ENCODE measurements at regions not wholly inside any gene's neighbourhood (a gene's known extent, or its start where the extent isn't known, plus 50 kb on each side); places are given as distances from the start of the nearest gene placed in this dataset.

DNA sequence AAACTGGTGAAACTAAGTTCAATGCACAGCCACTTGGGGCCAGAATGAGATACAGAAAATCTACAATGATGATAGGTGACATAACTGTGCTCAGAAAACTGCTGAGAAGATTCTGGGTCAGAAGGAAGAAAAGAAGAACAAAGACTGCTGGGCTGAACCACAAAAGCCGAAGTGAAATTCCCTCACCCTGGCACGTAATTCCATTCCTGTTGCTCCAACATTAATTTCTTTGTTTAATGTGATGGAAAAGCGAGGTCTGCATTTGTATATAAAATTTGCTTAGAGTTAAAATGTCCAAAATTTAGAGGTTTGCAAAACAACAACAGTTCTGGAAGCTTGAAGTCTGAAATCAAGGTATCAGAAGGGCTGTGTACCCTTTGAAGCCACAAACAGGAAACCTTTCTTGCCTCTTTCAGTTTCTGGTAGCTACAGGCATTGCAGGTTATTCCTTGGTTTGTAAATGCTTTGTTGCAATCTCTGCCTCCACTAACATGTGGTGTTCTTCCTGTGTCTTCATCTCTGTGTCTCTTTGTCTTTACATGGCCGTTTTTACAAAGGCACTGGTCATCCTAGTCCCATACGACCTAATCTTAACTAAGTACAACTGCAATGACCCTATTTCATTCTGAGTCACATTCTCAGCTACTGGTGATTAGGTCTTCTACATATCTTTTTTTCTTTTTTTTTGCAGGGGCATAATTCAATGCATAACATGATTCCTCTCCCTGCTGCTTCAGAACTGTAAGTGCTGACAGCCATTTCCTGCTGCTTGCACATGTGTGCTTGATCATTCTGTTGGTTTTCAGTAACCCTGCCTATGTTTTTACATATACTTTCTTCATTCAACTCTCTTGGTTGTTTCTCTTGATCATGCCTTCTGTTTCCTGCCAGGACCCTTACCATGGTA lies 603.0 kb upstream of the CDH8 start:
- no peak overlapping the region for H3K9ac ChIP-seq (ENCODE audit: low read length)
- H3K36me3 ChIP-seq (ENCODE audit: insufficient read depth, low read length) = no peaks in the 10 kb centered on the region
- H3K4me2 ChIP-seq (ENCODE audit: low read length) = no peak overlapping the region
- H3K9me2 ChIP-seq (ENCODE audit: insufficient read depth, low read length) = no peaks in the 10 kb centered on the region
- H3K79me2 ChIP-seq (replicated peaks; ENCODE audit: insufficient read depth, low read length) = no peaks in the 10 kb centered on the region
- TF ChIP-seq RAD21 (conservative IDR thresholded peaks at IDR 0.05) (no peak), EZH2 (IDR thresholded peaks at IDR 0.05; ENCODE audit: borderline replicate concordance, insufficient read depth, low read length, poor library complexity, severe bottlenecking) (no peak), EP300 (conservative IDR thresholded peaks at IDR 0.05; ENCODE audit: poor library complexity, severe bottlenecking) (no peak), SMC3 (conservative IDR thresholded peaks at IDR 0.05; ENCODE audit: poor library complexity) (no peak), CTCF (IDR thresholded peaks at IDR 0.05; ENCODE audit: poor library complexity, severe bottlenecking) (no peak), MXI1 (conservative IDR thresholded peaks at IDR 0.05; ENCODE audit: poor library complexity, severe bottlenecking) (no peak), POLR2AphosphoS5 (IDR thresholded peaks at IDR 0.05) (no peak), TAF1 (IDR thresholded peaks at IDR 0.05; ENCODE audit: low read depth) (no peak)
- TF ChIP-seq, protein P1, sequence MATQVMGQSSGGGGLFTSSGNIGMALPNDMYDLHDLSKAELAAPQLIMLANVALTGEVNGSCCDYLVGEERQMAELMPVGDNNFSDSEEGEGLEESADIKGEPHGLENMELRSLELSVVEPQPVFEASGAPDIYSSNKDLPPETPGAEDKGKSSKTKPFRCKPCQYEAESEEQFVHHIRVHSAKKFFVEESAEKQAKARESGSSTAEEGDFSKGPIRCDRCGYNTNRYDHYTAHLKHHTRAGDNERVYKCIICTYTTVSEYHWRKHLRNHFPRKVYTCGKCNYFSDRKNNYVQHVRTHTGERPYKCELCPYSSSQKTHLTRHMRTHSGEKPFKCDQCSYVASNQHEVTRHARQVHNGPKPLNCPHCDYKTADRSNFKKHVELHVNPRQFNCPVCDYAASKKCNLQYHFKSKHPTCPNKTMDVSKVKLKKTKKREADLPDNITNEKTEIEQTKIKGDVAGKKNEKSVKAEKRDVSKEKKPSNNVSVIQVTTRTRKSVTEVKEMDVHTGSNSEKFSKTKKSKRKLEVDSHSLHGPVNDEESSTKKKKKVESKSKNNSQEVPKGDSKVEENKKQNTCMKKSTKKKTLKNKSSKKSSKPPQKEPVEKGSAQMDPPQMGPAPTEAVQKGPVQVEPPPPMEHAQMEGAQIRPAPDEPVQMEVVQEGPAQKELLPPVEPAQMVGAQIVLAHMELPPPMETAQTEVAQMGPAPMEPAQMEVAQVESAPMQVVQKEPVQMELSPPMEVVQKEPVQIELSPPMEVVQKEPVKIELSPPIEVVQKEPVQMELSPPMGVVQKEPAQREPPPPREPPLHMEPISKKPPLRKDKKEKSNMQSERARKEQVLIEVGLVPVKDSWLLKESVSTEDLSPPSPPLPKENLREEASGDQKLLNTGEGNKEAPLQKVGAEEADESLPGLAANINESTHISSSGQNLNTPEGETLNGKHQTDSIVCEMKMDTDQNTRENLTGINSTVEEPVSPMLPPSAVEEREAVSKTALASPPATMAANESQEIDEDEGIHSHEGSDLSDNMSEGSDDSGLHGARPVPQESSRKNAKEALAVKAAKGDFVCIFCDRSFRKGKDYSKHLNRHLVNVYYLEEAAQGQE (IDR thresholded peaks at IDR 0.05; ENCODE audit: borderline replicate concordance) = no peak
- H3K4me3 ChIP-seq (ENCODE audit: low read length) = no peak overlapping the region
- no peaks in the 10 kb centered on the region for H3K27me3 ChIP-seq (ENCODE audit: insufficient read depth, low read depth, low read length)
- no peak overlapping the region for H3K27ac ChIP-seq (ENCODE audit: low read length)
- no peaks in the 10 kb centered on the region for H4K20me1 ChIP-seq (ENCODE audit: insufficient read depth)
- no peak overlapping the region for H2AFZ ChIP-seq (ENCODE audit: low read depth, low read length)
- H3K9me3 ChIP-seq (ENCODE audit: low read length) = no peaks in the 10 kb centered on the region
- H3F3A ChIP-seq (ENCODE audit: insufficient read depth, low read length, poor library complexity, severe bottlenecking) = no peaks in the 10 kb centered on the region

- Histone ChIP-seq H3K9me3 (ENCODE audit: low read length) (no peaks in the 10 kb centered on the region), H3K9ac (ENCODE audit: low read length) (no peak overlapping the region), H3K4me3 (ENCODE audit: low read length) (no peak overlapping the region), H3K27ac (ENCODE audit: low read length) (no peak overlapping the region), H3F3A (ENCODE audit: insufficient read depth, low read length, poor library complexity, severe bottlenecking) (no peaks in the 10 kb centered on the region), H2AFZ (ENCODE audit: low read depth, low read length) (no peak overlapping the region), H3K4me2 (ENCODE audit: low read length) (no peak overlapping the region), H3K36me3 (ENCODE audit: insufficient read depth, low read length) (no peaks in the 10 kb centered on the region), H3K27me3 (ENCODE audit: insufficient read depth, low read depth, low read length) (no peaks in the 10 kb centered on the region), H3K79me2 (replicated peaks; ENCODE audit: insufficient read depth, low read length) (no peaks in the 10 kb centered on the region), H4K20me1 (ENCODE audit: insufficient read depth) (no peaks in the 10 kb centered on the region), H3K9me2 (ENCODE audit: insufficient read depth, low read length) (no peaks in the 10 kb centered on the region)
- TF ChIP-seq POLR2AphosphoS5 (IDR thresholded peaks at IDR 0.05) = no peak
- no peak for TF ChIP-seq CTCF (IDR thresholded peaks at IDR 0.05; ENCODE audit: poor library complexity, severe bottlenecking)
- TF ChIP-seq TAF1 (IDR thresholded peaks at IDR 0.05; ENCODE audit: low read depth) = no peak
- no peak for TF ChIP-seq EP300 (conservative IDR thresholded peaks at IDR 0.05; ENCODE audit: poor library complexity, severe bottlenecking)
- TF ChIP-seq SMC3 (conservative IDR thresholded peaks at IDR 0.05; ENCODE audit: poor library complexity) = no peak
- no peak for TF ChIP-seq EZH2 (IDR thresholded peaks at IDR 0.05; ENCODE audit: borderline replicate concordance, insufficient read depth, low read length, poor library complexity, severe bottlenecking)
- TF ChIP-seq, protein P1 (IDR thresholded peaks at IDR 0.05; ENCODE audit: borderline replicate concordance) = no peak
- no peak for TF ChIP-seq RAD21 (conservative IDR thresholded peaks at IDR 0.05)
- TF ChIP-seq MXI1 (conservative IDR thresholded peaks at IDR 0.05; ENCODE audit: poor library complexity, severe bottlenecking) = no peak
These were observed 602.2 kb upstream of the CDH8 start for GRCh38 chr16:62638324-62638911.
